WTC11 (cell line): ENCODE measurements at regions not wholly inside any gene's neighbourhood (a gene's known extent, or its start where the extent isn't known, plus 50 kb on each side); places are given as distances from the start of the nearest gene placed in this dataset.
A peak's percentile ranks its signal among the peaks of the same experiment; 100 is the strongest.

Source experiments
- ATAC-seq: fragments of 200-7000 bp; cut with Tn5 transposase; 2 replicates; pipeline ENCODE4 v1.10.0; 2021; ENCODE audit warnings: mild to moderate bottlenecking, moderate library complexity
- CTCF ChIA-PET: fragments of 300-600 bp; sonication (Branson Sonifier 250); formaldehyde crosslinking; loops from one replicate; lab custom pipeline; 2021; ENCODE audit warnings: antibody characterized with exemption; lab: Charles Lee
- POLR2A ChIA-PET: fragments of 350-600 bp; sonication (Branson Sonifier 250); formaldehyde crosslinking; loops from one replicate; lab custom pipeline; 2021; ENCODE audit warnings: antibody characterized with exemption; lab: Charles Lee
- DNase-seq: peaks from one replicate; pipeline ENCODE4 v3.0.0; 2021; ENCODE audit warnings: low spot score
- H3K27ac Mint-ChIP-seq: 2 replicates; pipeline ENCODE4 v1.8.0; 2021; ENCODE audit warnings: mixed read lengths
- H3K27me3 Mint-ChIP-seq: 2 replicates; pipeline ENCODE4 v1.8.0; 2021; ENCODE audit warnings: low read depth, mild to moderate bottlenecking, moderate library complexity, mixed read lengths
- H3K36me3 Mint-ChIP-seq: 2 replicates; pipeline ENCODE4 v1.8.0; 2021; ENCODE audit warnings: mixed read lengths
- H3K4me1 Mint-ChIP-seq: 2 replicates; pipeline ENCODE4 v1.8.0; 2022; ENCODE audit warnings: mixed read lengths
- H3K4me3 Mint-ChIP-seq: 2 replicates; pipeline ENCODE4 v1.8.0; 2021; ENCODE audit warnings: mild to moderate bottlenecking, moderate library complexity, mixed read lengths
- H3K9me3 Mint-ChIP-seq: 2 replicates; pipeline ENCODE4 v1.8.0; 2021; ENCODE audit warnings: mixed read lengths
- EMX1 ChIP-seq: fragments of 250-450 bp; sonication (Bioruptor Pico); IDR thresholded peaks from 2 replicates; pipeline ENCODE4 v1.8.0; 2021; ENCODE audit warnings: mild to moderate bottlenecking
- IRF2 ChIP-seq: sonication (generic); formaldehyde crosslinking; IDR thresholded peaks from 2 replicates; pipeline ENCODE4 v1.8.0; 2022; ENCODE audit warnings: low read depth, missing genetic modification reagents, borderline replicate concordance
- MYBL2 ChIP-seq: sonication (generic); formaldehyde crosslinking; IDR thresholded peaks from 2 replicates; pipeline ENCODE4 v1.8.1; 2023; ENCODE audit warnings: mild to moderate bottlenecking, moderate library complexity, missing genetic modification reagents
- NFYB ChIP-seq: sonication (generic); formaldehyde crosslinking; conservative IDR thresholded peaks from 2 replicates; pipeline ENCODE4 v1.8.0; 2022; ENCODE audit warnings: low read depth, missing genetic modification reagents
- SMAD3 ChIP-seq: sonication (generic); formaldehyde crosslinking; IDR thresholded peaks from 2 replicates; pipeline ENCODE4 v1.8.0; 2022; ENCODE audit warnings: missing genetic modification reagents, mild to moderate bottlenecking, borderline replicate concordance
- SMAD4 ChIP-seq: sonication (generic); formaldehyde crosslinking; IDR thresholded peaks from 2 replicates; pipeline ENCODE4 v1.8.0; 2022; ENCODE audit warnings: mild to moderate bottlenecking, missing genetic modification reagents
- SOX15 ChIP-seq: fragments of 250-450 bp; sonication (Bioruptor Pico); IDR thresholded peaks from 2 replicates; pipeline ENCODE4 v1.9.0; 2021; ENCODE audit warnings: mild to moderate bottlenecking
- SP1 ChIP-seq: sonication (generic); formaldehyde crosslinking; conservative IDR thresholded peaks from 2 replicates; pipeline ENCODE4 v1.8.1; 2022; ENCODE audit warnings: missing genetic modification reagents
- TCF7 ChIP-seq: sonication (generic); formaldehyde crosslinking; IDR thresholded peaks from 2 replicates; pipeline ENCODE4 v1.8.0; 2022; ENCODE audit warnings: mild to moderate bottlenecking, low read depth, missing genetic modification reagents, moderate library complexity
- TP53 ChIP-seq: sonication (generic); formaldehyde crosslinking; IDR thresholded peaks from 2 replicates; pipeline ENCODE4 v1.8.1; 2023; ENCODE audit warnings: mild to moderate bottlenecking, missing genetic modification reagents
- ZNF232 ChIP-seq: sonication (generic); formaldehyde crosslinking; IDR thresholded peaks from 2 replicates; pipeline ENCODE4 v1.8.0; 2022; ENCODE audit warnings: mild to moderate bottlenecking, missing genetic modification reagents
- TF ChIP-seq, protein P1 (sequence below): fragments of 250-450 bp; sonication (Bioruptor Pico); IDR thresholded peaks from 2 replicates; pipeline ENCODE4 v1.9.0; 2021; ENCODE audit warnings: mild to moderate bottlenecking
- TF ChIP-seq, protein P2 (sequence below): sonication (generic); formaldehyde crosslinking; IDR thresholded peaks from 2 replicates; pipeline ENCODE4 v1.8.1; 2022; ENCODE audit warnings: mild to moderate bottlenecking, missing genetic modification reagents, moderate library complexity, borderline replicate concordance
- TF ChIP-seq, protein P3 (sequence below): sonication (generic); formaldehyde crosslinking; IDR thresholded peaks from 2 replicates; pipeline ENCODE4 v1.8.0; 2023; ENCODE audit warnings: missing genetic modification reagents, mild to moderate bottlenecking, borderline replicate concordance
- TF ChIP-seq, protein P4 (sequence below): fragments of 200-600 bp; IDR thresholded peaks from 2 replicates; pipeline ENCODE4 v1.8.0; 2022; ENCODE audit warnings: antibody characterized with exemption

- H3K4me1 Mint-ChIP-seq: peaks cover 38% of the 10 kb centered on the region
- ChIA-PET POLR2A (no interaction called here), CTCF (no interaction called here)
- H3K4me3 Mint-ChIP-seq: no peak overlapping the region
- peaks cover 16% of the 10 kb centered on the region for H3K9me3 Mint-ChIP-seq
- no peak for DNase-seq
- H3K27me3 Mint-ChIP-seq: no peaks in the 10 kb centered on the region
- no peak for ATAC-seq
- TF ChIP-seq, protein P1, sequence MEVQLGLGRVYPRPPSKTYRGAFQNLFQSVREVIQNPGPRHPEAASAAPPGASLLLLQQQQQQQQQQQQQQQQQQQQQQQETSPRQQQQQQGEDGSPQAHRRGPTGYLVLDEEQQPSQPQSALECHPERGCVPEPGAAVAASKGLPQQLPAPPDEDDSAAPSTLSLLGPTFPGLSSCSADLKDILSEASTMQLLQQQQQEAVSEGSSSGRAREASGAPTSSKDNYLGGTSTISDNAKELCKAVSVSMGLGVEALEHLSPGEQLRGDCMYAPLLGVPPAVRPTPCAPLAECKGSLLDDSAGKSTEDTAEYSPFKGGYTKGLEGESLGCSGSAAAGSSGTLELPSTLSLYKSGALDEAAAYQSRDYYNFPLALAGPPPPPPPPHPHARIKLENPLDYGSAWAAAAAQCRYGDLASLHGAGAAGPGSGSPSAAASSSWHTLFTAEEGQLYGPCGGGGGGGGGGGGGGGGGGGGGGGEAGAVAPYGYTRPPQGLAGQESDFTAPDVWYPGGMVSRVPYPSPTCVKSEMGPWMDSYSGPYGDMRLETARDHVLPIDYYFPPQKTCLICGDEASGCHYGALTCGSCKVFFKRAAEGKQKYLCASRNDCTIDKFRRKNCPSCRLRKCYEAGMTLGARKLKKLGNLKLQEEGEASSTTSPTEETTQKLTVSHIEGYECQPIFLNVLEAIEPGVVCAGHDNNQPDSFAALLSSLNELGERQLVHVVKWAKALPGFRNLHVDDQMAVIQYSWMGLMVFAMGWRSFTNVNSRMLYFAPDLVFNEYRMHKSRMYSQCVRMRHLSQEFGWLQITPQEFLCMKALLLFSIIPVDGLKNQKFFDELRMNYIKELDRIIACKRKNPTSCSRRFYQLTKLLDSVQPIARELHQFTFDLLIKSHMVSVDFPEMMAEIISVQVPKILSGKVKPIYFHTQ (CRISPR knock-in tag): no peak
- TF ChIP-seq, protein P2, sequence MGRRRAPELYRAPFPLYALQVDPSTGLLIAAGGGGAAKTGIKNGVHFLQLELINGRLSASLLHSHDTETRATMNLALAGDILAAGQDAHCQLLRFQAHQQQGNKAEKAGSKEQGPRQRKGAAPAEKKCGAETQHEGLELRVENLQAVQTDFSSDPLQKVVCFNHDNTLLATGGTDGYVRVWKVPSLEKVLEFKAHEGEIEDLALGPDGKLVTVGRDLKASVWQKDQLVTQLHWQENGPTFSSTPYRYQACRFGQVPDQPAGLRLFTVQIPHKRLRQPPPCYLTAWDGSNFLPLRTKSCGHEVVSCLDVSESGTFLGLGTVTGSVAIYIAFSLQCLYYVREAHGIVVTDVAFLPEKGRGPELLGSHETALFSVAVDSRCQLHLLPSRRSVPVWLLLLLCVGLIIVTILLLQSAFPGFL (CRISPR knock-in tag): no peak
- no peak for TF ChIP-seq IRF2 (CRISPR knock-in tag)
- TF ChIP-seq MYBL2: no peak
- no peak for TF ChIP-seq SMAD3 (CRISPR knock-in tag)
- TF ChIP-seq ZNF232: no peak
- TF ChIP-seq TP53 (CRISPR knock-in tag): no peak
- TF ChIP-seq SMAD4 (CRISPR knock-in tag): no peak
- no peak for TF ChIP-seq SOX15 (CRISPR knock-in tag)
- TF ChIP-seq NFYB: no peak
- TF ChIP-seq EMX1: no peak
- TF ChIP-seq TCF7 (CRISPR knock-in tag): no peak
- no peak for TF ChIP-seq SP1 (CRISPR knock-in tag)
- peaks cover 3% of the 10 kb centered on the region for H3K36me3 Mint-ChIP-seq
- H3K27ac Mint-ChIP-seq: no peak overlapping the region
These were observed 582.4 kb downstream of the PLA2G4A start for GRCh38 chr1:187411118-187411517.

GRCh38 chr1:187413405-187414169 is 584.8 kb downstream of the PLA2G4A start:
- ChIA-PET POLR2A (no interaction called here), CTCF (interaction anchor here (0.6 to 1.3 kb wide), 4 partner anchors 17 to 515 kb away, joined by 3 to 7 read pairs (median 4); no protein-coding TSS in a partner anchor)
- Mint-ChIP-seq H3K9me3 (peaks cover 9% of the 10 kb centered on the region), H3K4me1 (peaks cover 40% of the 10 kb centered on the region), H3K27ac (no peak overlapping the region), H3K27me3 (no peaks in the 10 kb centered on the region), H3K36me3 (peaks cover 4% of the 10 kb centered on the region; the same call in 1 of the 2 replicates), H3K4me3 (no peak overlapping the region)
- DNase-seq (no peak), ATAC-seq (no peak; the same call in 1 of the 2 replicates)
- TF ChIP-seq, protein P3, sequence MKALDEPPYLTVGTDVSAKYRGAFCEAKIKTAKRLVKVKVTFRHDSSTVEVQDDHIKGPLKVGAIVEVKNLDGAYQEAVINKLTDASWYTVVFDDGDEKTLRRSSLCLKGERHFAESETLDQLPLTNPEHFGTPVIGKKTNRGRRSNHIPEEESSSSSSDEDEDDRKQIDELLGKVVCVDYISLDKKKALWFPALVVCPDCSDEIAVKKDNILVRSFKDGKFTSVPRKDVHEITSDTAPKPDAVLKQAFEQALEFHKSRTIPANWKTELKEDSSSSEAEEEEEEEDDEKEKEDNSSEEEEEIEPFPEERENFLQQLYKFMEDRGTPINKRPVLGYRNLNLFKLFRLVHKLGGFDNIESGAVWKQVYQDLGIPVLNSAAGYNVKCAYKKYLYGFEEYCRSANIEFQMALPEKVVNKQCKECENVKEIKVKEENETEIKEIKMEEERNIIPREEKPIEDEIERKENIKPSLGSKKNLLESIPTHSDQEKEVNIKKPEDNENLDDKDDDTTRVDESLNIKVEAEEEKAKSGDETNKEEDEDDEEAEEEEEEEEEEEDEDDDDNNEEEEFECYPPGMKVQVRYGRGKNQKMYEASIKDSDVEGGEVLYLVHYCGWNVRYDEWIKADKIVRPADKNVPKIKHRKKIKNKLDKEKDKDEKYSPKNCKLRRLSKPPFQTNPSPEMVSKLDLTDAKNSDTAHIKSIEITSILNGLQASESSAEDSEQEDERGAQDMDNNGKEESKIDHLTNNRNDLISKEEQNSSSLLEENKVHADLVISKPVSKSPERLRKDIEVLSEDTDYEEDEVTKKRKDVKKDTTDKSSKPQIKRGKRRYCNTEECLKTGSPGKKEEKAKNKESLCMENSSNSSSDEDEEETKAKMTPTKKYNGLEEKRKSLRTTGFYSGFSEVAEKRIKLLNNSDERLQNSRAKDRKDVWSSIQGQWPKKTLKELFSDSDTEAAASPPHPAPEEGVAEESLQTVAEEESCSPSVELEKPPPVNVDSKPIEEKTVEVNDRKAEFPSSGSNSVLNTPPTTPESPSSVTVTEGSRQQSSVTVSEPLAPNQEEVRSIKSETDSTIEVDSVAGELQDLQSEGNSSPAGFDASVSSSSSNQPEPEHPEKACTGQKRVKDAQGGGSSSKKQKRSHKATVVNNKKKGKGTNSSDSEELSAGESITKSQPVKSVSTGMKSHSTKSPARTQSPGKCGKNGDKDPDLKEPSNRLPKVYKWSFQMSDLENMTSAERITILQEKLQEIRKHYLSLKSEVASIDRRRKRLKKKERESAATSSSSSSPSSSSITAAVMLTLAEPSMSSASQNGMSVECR (CRISPR knock-in tag): no peak
- no peak for TF ChIP-seq SMAD4 (CRISPR knock-in tag)
- TF ChIP-seq, protein P4, sequence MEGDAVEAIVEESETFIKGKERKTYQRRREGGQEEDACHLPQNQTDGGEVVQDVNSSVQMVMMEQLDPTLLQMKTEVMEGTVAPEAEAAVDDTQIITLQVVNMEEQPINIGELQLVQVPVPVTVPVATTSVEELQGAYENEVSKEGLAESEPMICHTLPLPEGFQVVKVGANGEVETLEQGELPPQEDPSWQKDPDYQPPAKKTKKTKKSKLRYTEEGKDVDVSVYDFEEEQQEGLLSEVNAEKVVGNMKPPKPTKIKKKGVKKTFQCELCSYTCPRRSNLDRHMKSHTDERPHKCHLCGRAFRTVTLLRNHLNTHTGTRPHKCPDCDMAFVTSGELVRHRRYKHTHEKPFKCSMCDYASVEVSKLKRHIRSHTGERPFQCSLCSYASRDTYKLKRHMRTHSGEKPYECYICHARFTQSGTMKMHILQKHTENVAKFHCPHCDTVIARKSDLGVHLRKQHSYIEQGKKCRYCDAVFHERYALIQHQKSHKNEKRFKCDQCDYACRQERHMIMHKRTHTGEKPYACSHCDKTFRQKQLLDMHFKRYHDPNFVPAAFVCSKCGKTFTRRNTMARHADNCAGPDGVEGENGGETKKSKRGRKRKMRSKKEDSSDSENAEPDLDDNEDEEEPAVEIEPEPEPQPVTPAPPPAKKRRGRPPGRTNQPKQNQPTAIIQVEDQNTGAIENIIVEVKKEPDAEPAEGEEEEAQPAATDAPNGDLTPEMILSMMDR: 0 out of 2 replicates have a peak, but pooled peaks have one; percentile 21
